Esophagus squamous epithelium (tissue), 4 donors: ENCODE measurements at regions not wholly inside any gene's neighbourhood (a gene's known extent, or its start where the extent isn't known, plus 50 kb on each side); places are given as distances from the start of the nearest gene placed in this dataset.

ENCODE experiments used
- POLR2A ChIP-seq, 4 donors: fragments of 450-650 bp; IDR thresholded peaks; one replicate each; pipeline ENCODE4 v1.6.1; 2017; ENCODE audit warnings: antibody characterized with exemption in 4 of 4, mild to moderate bottlenecking in 4 of 4, moderate library complexity in 3 of 4
- TF ChIP-seq, protein P1 (sequence below), 6 experiments: fragments of 450-650 bp in 4 of 6; fragments of 200-600 bp in 2 of 6; sonication (generic) in 2 of 6; IDR thresholded peaks; one replicate each; pipeline ENCODE4 v1.5.1; 2016 to 2019; ENCODE audit warnings: antibody characterized with exemption in 6 of 6, mild to moderate bottlenecking in 4 of 6, moderate library complexity in 4 of 6

DNA sequence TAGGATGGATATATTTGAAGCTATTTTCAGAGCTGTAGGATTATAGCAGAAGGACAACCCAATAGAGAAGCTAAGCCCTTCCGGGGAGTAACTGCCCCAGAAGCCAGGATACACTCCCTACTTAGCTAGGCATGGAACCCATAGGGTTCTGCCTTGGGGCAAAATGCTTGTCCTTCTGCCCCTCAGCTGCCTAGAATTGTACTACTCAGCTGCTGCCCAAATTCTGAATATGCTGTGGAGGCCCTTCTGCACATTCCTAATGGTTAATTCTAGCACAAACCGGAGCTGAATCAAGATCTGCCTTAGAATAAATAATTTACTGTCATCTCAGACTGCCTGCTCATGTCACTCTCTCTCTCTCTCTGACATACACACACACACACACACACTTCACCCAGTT is 297.7 kb upstream of the VCX3A start:
- TF ChIP-seq, protein P1, sequence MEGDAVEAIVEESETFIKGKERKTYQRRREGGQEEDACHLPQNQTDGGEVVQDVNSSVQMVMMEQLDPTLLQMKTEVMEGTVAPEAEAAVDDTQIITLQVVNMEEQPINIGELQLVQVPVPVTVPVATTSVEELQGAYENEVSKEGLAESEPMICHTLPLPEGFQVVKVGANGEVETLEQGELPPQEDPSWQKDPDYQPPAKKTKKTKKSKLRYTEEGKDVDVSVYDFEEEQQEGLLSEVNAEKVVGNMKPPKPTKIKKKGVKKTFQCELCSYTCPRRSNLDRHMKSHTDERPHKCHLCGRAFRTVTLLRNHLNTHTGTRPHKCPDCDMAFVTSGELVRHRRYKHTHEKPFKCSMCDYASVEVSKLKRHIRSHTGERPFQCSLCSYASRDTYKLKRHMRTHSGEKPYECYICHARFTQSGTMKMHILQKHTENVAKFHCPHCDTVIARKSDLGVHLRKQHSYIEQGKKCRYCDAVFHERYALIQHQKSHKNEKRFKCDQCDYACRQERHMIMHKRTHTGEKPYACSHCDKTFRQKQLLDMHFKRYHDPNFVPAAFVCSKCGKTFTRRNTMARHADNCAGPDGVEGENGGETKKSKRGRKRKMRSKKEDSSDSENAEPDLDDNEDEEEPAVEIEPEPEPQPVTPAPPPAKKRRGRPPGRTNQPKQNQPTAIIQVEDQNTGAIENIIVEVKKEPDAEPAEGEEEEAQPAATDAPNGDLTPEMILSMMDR (IDR thresholded peaks at IDR 0.05) = no peak
- no peak for TF ChIP-seq POLR2A (IDR thresholded peaks at IDR 0.05)
